H9 (cell line): ENCODE measurements at regions not wholly inside any gene's neighbourhood (a gene's known extent, or its start where the extent isn't known, plus 50 kb on each side); places are given as distances from the start of the nearest gene placed in this dataset.

Experiments used
- DNase-seq: peaks from one replicate; pipeline ENCODE4 v3.0.0-alpha.2; 2017
- H2AFZ ChIP-seq: one replicate; pipeline ENCODE4 v1.6.1; 2013; ENCODE audit warnings: mild to moderate bottlenecking, low read length, control low read depth, moderate library complexity
- H2AK5ac ChIP-seq: 2 replicates; pipeline ENCODE4 v1.6.1; 2013; ENCODE audit warnings: low read length, control low read depth, mixed read lengths; ENCODE audit not compliant: insufficient read length
- H2BK120ac ChIP-seq: one replicate; pipeline ENCODE4 v1.6.1; 2013; ENCODE audit warnings: low read depth, mild to moderate bottlenecking, low read length, control low read depth, inconsistent platforms; ENCODE audit not compliant: poor library complexity, severe bottlenecking
- H2BK12ac ChIP-seq: 2 replicates; pipeline ENCODE4 v1.6.1; 2013; ENCODE audit warnings: low read length, control low read depth, mixed read lengths, low read depth; ENCODE audit not compliant: insufficient read length
- H2BK15ac ChIP-seq: 2 replicates; pipeline ENCODE4 v1.6.1; 2013; ENCODE audit warnings: low read depth, low read length, control low read depth
- H2BK20ac ChIP-seq: one replicate; pipeline ENCODE4 v1.6.1; 2013; ENCODE audit warnings: low read depth, mild to moderate bottlenecking, low read length, control low read depth, inconsistent platforms; ENCODE audit not compliant: poor library complexity, severe bottlenecking
- H2BK5ac ChIP-seq: 2 replicates; pipeline ENCODE4 v1.6.1; 2013; ENCODE audit warnings: low read length, control low read depth, mixed read lengths; ENCODE audit not compliant: insufficient read length
- H3K14ac ChIP-seq: 2 replicates; pipeline ENCODE4 v1.6.1; 2013; ENCODE audit warnings: low read length, control low read depth; ENCODE audit not compliant: insufficient read depth
- H3K18ac ChIP-seq: 2 replicates; pipeline ENCODE4 v1.6.1; 2013; ENCODE audit warnings: low read depth, mild to moderate bottlenecking, mixed read lengths, low read length, control low read depth; ENCODE audit not compliant: insufficient read length
- H3K23ac ChIP-seq: 2 replicates; pipeline ENCODE4 v1.6.1; 2013; ENCODE audit warnings: low read length, control low read depth, mixed read lengths, low read depth; ENCODE audit not compliant: insufficient read length
- H3K23me2 ChIP-seq: 2 replicates; pipeline ENCODE4 v1.6.1; 2013; ENCODE audit warnings: low read depth, mild to moderate bottlenecking, mixed read lengths, low read length, control low read depth; ENCODE audit not compliant: insufficient read length, poor library complexity, severe bottlenecking
- H3K27ac ChIP-seq: 2 replicates; pipeline ENCODE4 v1.5.1; 2013; ENCODE audit warnings: low read length, control low read depth, mixed read lengths, low read depth; ENCODE audit not compliant: insufficient read length
- H3K27me3 ChIP-seq: 2 replicates; pipeline ENCODE4 v1.6.1; 2013; ENCODE audit warnings: low read length, control low read depth, inconsistent platforms; ENCODE audit not compliant: insufficient read depth
- H3K4ac ChIP-seq: 2 replicates; pipeline ENCODE4 v1.6.1; 2013; ENCODE audit warnings: low read depth, mild to moderate bottlenecking, control low read depth, inconsistent platforms, low read length, moderate library complexity
- H3K4me1 ChIP-seq: 2 replicates; pipeline ENCODE4 v1.6.1; 2013; ENCODE audit warnings: low read length, control low read depth, inconsistent platforms; ENCODE audit not compliant: insufficient read depth
- H3K4me2 ChIP-seq: 2 replicates; pipeline ENCODE4 v1.6.1; 2013; ENCODE audit warnings: low read length, control low read depth, mixed read lengths; ENCODE audit not compliant: insufficient read length, insufficient read depth
- H3K56ac ChIP-seq: 2 replicates; pipeline ENCODE4 v1.6.1; 2013; ENCODE audit warnings: low read depth, mild to moderate bottlenecking, mixed read lengths, low read length, control low read depth; ENCODE audit not compliant: insufficient read length
- H3K79me1 ChIP-seq: 2 replicates; pipeline ENCODE4 v1.6.1; 2013; ENCODE audit warnings: low read depth, mild to moderate bottlenecking, moderate library complexity, low read length, control low read depth, inconsistent platforms; ENCODE audit not compliant: insufficient read depth, poor library complexity, severe bottlenecking
- H3K79me2 ChIP-seq: 2 replicates; pipeline ENCODE4 v1.6.1; 2013; ENCODE audit warnings: low read length, control low read depth, inconsistent platforms; ENCODE audit not compliant: insufficient read depth
- H3K9ac ChIP-seq: 2 replicates; pipeline ENCODE4 v1.6.1; 2013; ENCODE audit warnings: low read length, control low read depth, mixed read lengths; ENCODE audit not compliant: insufficient read length; ENCODE audit errors: extremely low read depth
- H3K9me3 ChIP-seq: one replicate; pipeline ENCODE4 v1.6.1; 2013; ENCODE audit warnings: low read depth, low read length, inconsistent platforms; ENCODE audit not compliant: control insufficient read depth
- H3T11ph ChIP-seq: one replicate; pipeline ENCODE4 v1.6.1; 2013; ENCODE audit warnings: mild to moderate bottlenecking, low read length, control low read depth, inconsistent platforms
- H4K20me1 ChIP-seq: one replicate; pipeline ENCODE4 v1.6.1; 2013; ENCODE audit not compliant: control insufficient read depth, insufficient read length, insufficient read depth
- H4K5ac ChIP-seq: 2 replicates; pipeline ENCODE4 v1.6.1; 2013; ENCODE audit warnings: low read depth, mild to moderate bottlenecking, mixed read lengths, low read length, control low read depth; ENCODE audit not compliant: insufficient read length
- H4K8ac ChIP-seq: replicated peaks from 2 replicates; pipeline ENCODE4 v1.6.1; 2013; ENCODE audit warnings: low read length, control low read depth, mixed read lengths, low read depth; ENCODE audit not compliant: insufficient read length
- H4K91ac ChIP-seq: 2 replicates; pipeline ENCODE4 v1.6.1; 2013; ENCODE audit warnings: low read depth, mild to moderate bottlenecking, moderate library complexity, mixed read lengths, low read length, control low read depth; ENCODE audit not compliant: insufficient read length
- H3K27ac Mint-ChIP-seq, 3 experiments: 2 replicates in 2 of 3; 3 replicates in 1 of 3; pipeline ENCODE4 v1.8.0; 2020 to 2021; ENCODE audit warnings: mixed read lengths in 3 of 3, mild to moderate bottlenecking in 1 of 3, moderate library complexity in 1 of 3
- H3K27me3 Mint-ChIP-seq: 2 replicates; pipeline ENCODE4 v1.8.0; 2021; ENCODE audit warnings: low read depth, mild to moderate bottlenecking, moderate library complexity, mixed read lengths
- H3K36me3 Mint-ChIP-seq, 3 experiments: 2 replicates in 2 of 3; 3 replicates in 1 of 3; pipeline ENCODE4 v1.8.0; 2020 to 2021; ENCODE audit warnings: low read depth in 3 of 3, mixed read lengths in 3 of 3; ENCODE audit not compliant: insufficient read depth in 1 of 3
- H3K4me1 Mint-ChIP-seq, 2 experiments: 2 replicates each; pipeline ENCODE4 v1.8.0; 2020; ENCODE audit warnings: mixed read lengths in 2 of 2
- H3K4me3 Mint-ChIP-seq, 2 experiments: 2 replicates in 1 of 2; 3 replicates in 1 of 2; pipeline ENCODE4 v1.8.0; 2020 to 2021; ENCODE audit warnings: mild to moderate bottlenecking in 2 of 2, mixed read lengths in 2 of 2, moderate library complexity in 1 of 2
- H3K9me3 Mint-ChIP-seq, 2 experiments: 2 replicates in 1 of 2; 3 replicates in 1 of 2; pipeline ENCODE4 v1.8.0; 2020; ENCODE audit warnings: mild to moderate bottlenecking in 2 of 2, mixed read lengths in 2 of 2, moderate library complexity in 1 of 2
- CTCF ChIP-seq: fragments of 200-600 bp; sonication (generic); conservative IDR thresholded peaks from 3 replicates; pipeline ENCODE4 v1.8.0; 2021; ENCODE audit warnings: antibody characterized with exemption, mild to moderate bottlenecking
- WGBS: extraction: QIAGEN DNeasy Blood & Tissue Kit; methylation state at CpG from one replicate; pipeline ENCODE4 v1.1.7; 2013; ENCODE audit warnings: missing lambda C conversion rate, low lambda C conversion rate, mixed read lengths; ENCODE audit not compliant: insufficient read length; ENCODE audit errors: extremely low coverage; 5-methylcytosine and 5-hydroxymethylcytosine counted together

- Histone ChIP-seq H2BK20ac (no peak overlapping the region), H3K9me3 (peaks cover 4% of the 10 kb centered on the region), H4K8ac (no peak overlapping the region), H2BK12ac (no peak overlapping the region), H3K18ac (no peak overlapping the region), H2BK15ac (no peak overlapping the region), H3K23ac (no peak overlapping the region), H2BK5ac (no peak overlapping the region), H3K27ac (no peak overlapping the region), H2BK120ac (no peak overlapping the region), H4K20me1 (no peaks in the 10 kb centered on the region), H4K5ac (no peak overlapping the region), H3K79me2 (peaks cover 6% of the 10 kb centered on the region; the same call in 1 of the 2 replicates), H3K4me2 (no peak overlapping the region), H3K4me1 (peaks cover 4% of the 10 kb centered on the region; the same call in 1 of the 2 replicates), H3K79me1 (no peaks in the 10 kb centered on the region), H3K23me2 (no peaks in the 10 kb centered on the region), H4K91ac (no peak overlapping the region), H3K9ac (no peak overlapping the region), H3K4ac (no peak overlapping the region), H2AK5ac (no peak overlapping the region), H3K27me3 (no peaks in the 10 kb centered on the region), H3T11ph (no peak overlapping the region), H3K14ac (no peak overlapping the region), H3K56ac (no peak overlapping the region), H2AFZ (no peak overlapping the region)
- TF ChIP-seq CTCF: no peak
- Mint-ChIP-seq H3K36me3 (peaks cover 22 to 35% (median 23%) of the 10 kb centered on the region in 3 experiments), H3K27ac (peak overlapping the region; percentile 25 to 58 (median 36); a peak in 4 of 7 replicates), H3K27me3 (no peaks in the 10 kb centered on the region; the same call in 1 of the 2 replicates), H3K4me3 (no peak overlapping the region), H3K9me3 (peaks cover 56 to 60% of the 10 kb centered on the region in 2 experiments), H3K4me1 (peaks cover 22 to 36% of the 10 kb centered on the region in 2 experiments)
- DNase-seq: no peak
- no CpG with 5 or more reads among the region's 10 CpGs for WGBS
These were observed 55.6 kb downstream of the CLDN34 start for GRCh38 chrX:10022580-10023245.
